ENCODE measurements at regions not wholly inside any gene's neighbourhood (a gene's known extent, or its start where the extent isn't known, plus 50 kb on each side); places are given as distances from the start of the nearest gene placed in this dataset.

GRCh38 chr2:153394686-153395085 lies 83.9 kb downstream of the RPRM start:
- no peak overlapping the region for H3K27ac ChIP-seq
- TF ChIP-seq ZFX (IDR thresholded peaks at IDR 0.05; ENCODE audit: borderline replicate concordance) (no peak), CTCF (IDR thresholded peaks at IDR 0.05) (no peak)

GRCh38 chr2:153394247-153394646 lies 84.3 kb downstream of the RPRM start:
- TF ChIP-seq CTCF (IDR thresholded peaks at IDR 0.05): no peak
- TF ChIP-seq ZFX (IDR thresholded peaks at IDR 0.05; ENCODE audit: borderline replicate concordance): no peak

GRCh38 chr2:153393518-153393917 lies 85.0 kb downstream of the RPRM start:
- no peak for TF ChIP-seq ZFX (IDR thresholded peaks at IDR 0.05; ENCODE audit: borderline replicate concordance)
- no peak overlapping the region for H3K27ac ChIP-seq

More at GRCh38 chr2:153394247-153394646, 84.3 kb downstream of the RPRM start:
- H3K27ac ChIP-seq: no peak overlapping the region

GRCh38 chr2:153391131-153391530 lies 87.4 kb downstream of the RPRM start:
- H3K27ac ChIP-seq: no peak overlapping the region
- TF ChIP-seq CTCF (IDR thresholded peaks at IDR 0.05) (no peak), ZFX (IDR thresholded peaks at IDR 0.05; ENCODE audit: borderline replicate concordance) (no peak)

GRCh38 chr2:153388246-153388645 lies 90.3 kb downstream of the RPRM start:
- TF ChIP-seq ZFX (IDR thresholded peaks at IDR 0.05; ENCODE audit: borderline replicate concordance) (no peak), CTCF (IDR thresholded peaks at IDR 0.05) (no peak)
- no peak overlapping the region for H3K27ac ChIP-seq

GRCh38 chr2:153387203-153387602 lies 91.4 kb downstream of the RPRM start:
- H3K27ac ChIP-seq: no peak overlapping the region
- TF ChIP-seq CTCF (IDR thresholded peaks at IDR 0.05) (no peak), ZFX (IDR thresholded peaks at IDR 0.05; ENCODE audit: borderline replicate concordance) (no peak)

- H3K27ac ChIP-seq: no peak overlapping the region
- TF ChIP-seq CTCF (IDR thresholded peaks at IDR 0.05): no peak
- TF ChIP-seq ZFX (IDR thresholded peaks at IDR 0.05; ENCODE audit: borderline replicate concordance): no peak
Observed at GRCh38 chr2:153386481-153386897, 92.1 kb downstream of the RPRM start.

Data from 22Rv1 (cell line).